H1 (cell line): ENCODE measurements at regions not wholly inside any gene's neighbourhood (a gene's known extent, or its start where the extent isn't known, plus 50 kb on each side); places are given as distances from the start of the nearest gene placed in this dataset.

Experiments used
- BRCA1 ChIP-seq: IDR thresholded peaks from 2 replicates; pipeline ENCODE4 v1.6.1; 2012; ENCODE audit warnings: low read depth, low read length, improper control_type of control experiment
- CBX5 ChIP-seq: fragments of 300-800, 300-1000 bp; sonication (generic); IDR thresholded peaks from 2 replicates; pipeline ENCODE4 v1.7.1; 2016; ENCODE audit warnings: antibody characterized with exemption, low read length, low read depth
- CHD2 ChIP-seq: IDR thresholded peaks from 2 replicates; pipeline ENCODE4 v1.6.1; 2012; ENCODE audit warnings: low read length, improper control_type of control experiment
- CREB1 ChIP-seq: IDR thresholded peaks from 2 replicates; pipeline ENCODE4 v1.6.1; 2012; ENCODE audit warnings: inconsistent platforms
- CTCF ChIP-seq, 3 experiments: IDR thresholded peaks; 1 replicate in 2 of 3; 2 replicates in 1 of 3; pipeline versions ENCODE4 v1.5.1 to v1.6.1; 2011; ENCODE audit warnings: low read length in 3 of 3, mild to moderate bottlenecking in 3 of 3, inconsistent platforms in 2 of 3, low read depth in 1 of 3, moderate library complexity in 1 of 3; ENCODE audit not compliant: insufficient read depth in 1 of 3; ENCODE audit errors: control extremely low read depth in 1 of 3
- EP300 ChIP-seq, 2 experiments: IDR thresholded peaks; 1 replicate in 1 of 2; 2 replicates in 1 of 2; pipeline ENCODE4 v1.6.1; 2011 to 2012; ENCODE audit warnings: low read depth in 2 of 2, low read length in 2 of 2, mild to moderate bottlenecking in 2 of 2, borderline replicate concordance in 1 of 2, inconsistent platforms in 1 of 2, moderate library complexity in 1 of 2
- GABPA ChIP-seq: IDR thresholded peaks from 2 replicates; pipeline ENCODE4 v1.6.1; 2011; ENCODE audit warnings: mild to moderate bottlenecking, low read length, moderate library complexity, borderline replicate concordance; ENCODE audit not compliant: insufficient read depth
- MAX ChIP-seq: IDR thresholded peaks from 2 replicates; pipeline ENCODE4 v1.6.1; 2012; ENCODE audit warnings: inconsistent platforms
- NRF1 ChIP-seq: IDR thresholded peaks from 2 replicates; pipeline ENCODE4 v1.6.1; 2011; ENCODE audit warnings: mild to moderate bottlenecking, low read depth, low read length, improper control_type of control experiment
- PHF8 ChIP-seq: fragments of 200-600 bp; sonication (generic); conservative IDR thresholded peaks from 2 replicates; pipeline ENCODE4 v1.7.1; 2012; ENCODE audit warnings: low read depth, mild to moderate bottlenecking, inconsistent platforms, low read length, moderate library complexity
- POLR2A ChIP-seq, 2 experiments: IDR thresholded peaks; 1 replicate in 1 of 2; 2 replicates in 1 of 2; pipeline ENCODE4 v1.6.1; 2011; ENCODE audit warnings: low read depth in 2 of 2, low read length in 2 of 2, mild to moderate bottlenecking in 2 of 2; ENCODE audit errors: control extremely low read depth in 1 of 2
- POLR2AphosphoS5 ChIP-seq: IDR thresholded peaks from 2 replicates; pipeline ENCODE4 v1.6.1; 2011; ENCODE audit warnings: low read depth, low read length
- TBP ChIP-seq: IDR thresholded peaks from 2 replicates; pipeline ENCODE4 v1.6.1; 2011; ENCODE audit warnings: low read depth, low read length, improper control_type of control experiment
- TEAD4 ChIP-seq: IDR thresholded peaks from 2 replicates; pipeline ENCODE4 v1.6.1; 2012; ENCODE audit warnings: low read depth, low read length, inconsistent platforms, mixed read lengths

GRCh38 chr12:91999823-92000222 is 145.8 kb downstream of the BTG1 start:
- TF ChIP-seq CHD2 (no peak), CTCF (IDR thresholded peaks at IDR 0.05; ENCODE audit: control extremely low read depth in 1 of 3, insufficient read depth in 1 of 3, low read depth in 1 of 3, low read length in 3 of 3) (no peak), CBX5 (no peak), BRCA1 (no peak), POLR2AphosphoS5 (no peak), TEAD4 (no peak), POLR2A (IDR thresholded peaks at IDR 0.05; ENCODE audit: control extremely low read depth in 1 of 2, low read depth in 2 of 2, low read length in 2 of 2) (no peak), TBP (no peak), CREB1 (no peak), GABPA (no peak), PHF8 (no peak), MAX (no peak), EP300 (IDR thresholded peaks at IDR 0.05; ENCODE audit: borderline replicate concordance in 1 of 2, low read depth in 2 of 2, low read length in 2 of 2) (no peak), NRF1 (no peak)
